NCI-H2107 treated with DMSO at 0.1 percent for 48 hours (cell line): ENCODE measurements at regions not wholly inside any gene's neighbourhood (a gene's known extent, or its start where the extent isn't known, plus 50 kb on each side); places are given as distances from the start of the nearest gene placed in this dataset.

Source experiments
- DNase-seq: peaks from one replicate; lab custom pipeline; 2025; ENCODE audit not compliant: unreplicated experiment; lab: John Stamatoyannopoulos, UW

DNA sequence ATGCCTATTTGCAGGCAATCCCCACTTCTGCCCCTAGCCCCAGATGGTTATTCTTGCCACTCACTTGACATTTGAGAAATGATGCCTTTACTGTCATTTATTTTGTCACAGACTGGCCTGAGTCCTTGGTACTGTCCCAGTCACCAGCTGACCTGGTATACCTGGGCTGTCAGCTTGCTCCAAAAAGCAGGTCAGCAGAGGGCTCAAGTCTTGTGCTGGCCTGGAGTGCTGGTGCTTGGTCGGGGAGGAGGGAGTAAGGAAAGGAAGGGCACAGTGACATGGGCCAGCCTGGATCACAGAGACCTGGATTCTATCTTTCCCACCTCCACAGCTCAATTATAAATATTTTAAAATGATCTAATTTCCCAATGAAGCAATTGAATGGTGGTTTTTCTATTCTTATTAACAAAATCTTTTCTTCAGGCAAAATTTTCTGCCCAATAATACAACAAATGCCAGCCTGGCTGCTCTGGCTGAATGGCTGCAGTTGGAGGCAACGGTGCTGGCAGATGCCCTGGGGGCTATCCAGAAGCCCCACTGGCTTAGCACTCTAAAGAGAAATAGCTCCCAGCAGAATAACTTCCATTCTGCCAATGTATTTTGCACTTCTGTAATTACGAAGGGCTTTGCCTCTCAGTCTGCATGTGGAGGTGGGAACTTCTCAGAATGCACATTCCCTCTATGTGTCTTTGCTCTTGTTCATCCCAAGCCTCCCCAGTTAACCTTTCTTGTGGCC is 160.6 kb downstream of the GADD45G start:
- DNase-seq = no peak

- DNase-seq = no peak
Measured at GRCh38 chr9:89766991-89767390, 162.2 kb downstream of the GADD45G start.

GRCh38 chr9:89768051-89768450 is 163.2 kb downstream of the GADD45G start:
- DNase-seq = no peak

DNA sequence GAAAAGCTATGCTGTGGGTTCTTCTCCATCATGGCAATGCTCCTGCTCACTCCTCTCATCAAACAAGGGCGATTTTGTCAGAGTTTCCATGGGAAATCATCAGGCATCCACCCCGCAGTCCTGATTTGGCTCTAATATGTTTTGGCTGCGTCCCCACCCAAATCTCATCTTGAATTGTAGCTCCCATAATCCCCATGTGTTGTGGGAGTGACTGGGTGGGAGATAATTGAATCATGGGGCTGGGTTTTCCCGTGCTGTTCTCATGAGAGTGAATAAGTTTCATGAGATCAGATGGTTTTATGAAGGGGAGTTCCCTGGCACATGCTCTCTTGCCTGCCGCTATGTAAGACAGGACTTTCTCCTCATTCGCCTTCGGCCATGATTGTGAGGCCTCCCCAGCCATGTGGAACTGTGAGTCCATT is 163.8 kb downstream of the GADD45G start:
- DNase-seq = no peak

DNA sequence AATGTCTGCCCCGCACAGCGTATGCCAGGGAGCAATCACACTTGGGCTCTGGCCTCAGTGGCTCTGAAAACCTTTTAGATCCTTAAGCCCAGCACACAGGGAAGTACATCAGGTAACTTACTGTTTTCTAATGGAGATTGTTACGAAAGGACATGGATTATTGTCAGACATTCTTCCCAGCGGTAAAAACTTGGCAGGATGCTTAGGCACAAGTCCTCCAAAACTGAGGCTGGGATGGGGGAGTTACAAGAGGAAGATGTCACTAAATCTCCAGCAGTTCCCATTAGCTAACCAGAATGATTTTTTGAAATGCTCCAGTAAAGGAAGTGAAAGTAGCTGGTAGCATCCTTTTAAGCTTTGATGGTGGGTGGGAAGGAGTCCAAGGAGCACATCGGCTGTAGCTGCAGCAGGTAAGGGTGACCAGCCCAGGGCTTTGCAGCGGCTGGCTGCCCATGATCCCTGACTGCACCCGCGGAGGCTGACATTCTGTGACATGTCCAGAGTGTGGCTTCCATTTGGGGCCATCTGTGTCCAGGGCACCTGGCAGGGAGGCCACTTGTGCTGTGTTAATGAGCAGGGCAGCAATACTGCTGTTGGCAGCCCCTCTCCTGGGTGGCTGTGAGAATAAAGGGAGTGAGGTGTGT is 165.8 kb downstream of the GADD45G start:
- no peak for DNase-seq

- DNase-seq = no peak
Measured at GRCh38 chr9:89771205-89771604, 166.4 kb downstream of the GADD45G start.

DNA sequence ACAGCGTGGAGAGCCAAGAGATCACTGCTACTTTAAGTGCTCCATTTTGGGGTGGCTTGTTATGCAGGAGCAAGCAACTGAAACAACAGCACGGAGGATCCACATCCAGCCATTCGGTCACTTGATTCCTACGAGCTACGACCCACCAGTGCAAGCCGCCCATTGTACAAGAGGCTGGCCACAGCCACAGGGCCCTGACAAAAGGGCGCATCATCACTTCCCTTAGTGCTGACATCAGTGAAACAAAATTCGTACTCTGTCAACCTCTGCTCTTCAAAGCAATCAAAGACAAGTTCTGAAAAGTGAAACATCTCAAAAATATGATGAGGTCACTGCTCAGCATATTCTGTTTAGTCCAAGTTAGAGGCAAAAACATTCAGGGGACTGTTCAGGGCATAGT is 168.4 kb downstream of the GADD45G start:
- DNase-seq = no peak

DNA sequence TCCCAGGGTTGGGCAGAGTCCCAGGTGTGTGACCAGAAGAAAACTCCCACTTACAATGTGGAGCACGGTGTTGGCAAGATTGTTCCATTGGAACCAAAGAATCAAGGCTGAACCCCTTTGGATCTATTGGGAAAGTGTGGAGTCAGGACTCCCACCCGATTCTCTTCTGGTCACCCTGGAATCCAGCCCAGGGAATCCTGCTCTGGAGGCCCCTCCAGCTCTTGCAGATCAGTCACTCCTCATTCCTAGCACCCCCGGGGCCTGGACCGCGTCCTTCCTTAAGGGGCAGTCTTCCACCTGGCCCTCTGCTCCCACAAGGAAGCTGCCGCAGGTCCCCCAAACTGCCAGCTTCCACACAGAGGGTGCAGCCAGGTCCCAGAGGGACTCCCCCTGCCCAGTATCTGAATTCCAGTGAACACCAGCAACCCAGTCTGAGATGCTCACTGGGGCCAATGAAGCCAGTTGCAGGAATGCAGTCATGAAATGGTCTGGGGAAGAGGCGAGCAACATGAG is 170.1 kb downstream of the GADD45G start:
- DNase-seq = no peak

- DNase-seq = no peak
Measured at GRCh38 chr9:89775641-89776040, 170.8 kb downstream of the GADD45G start.

GRCh38 chr9:89776795-89777525 is 172.1 kb downstream of the GADD45G start:
- DNase-seq = no peak

GRCh38 chr9:89777544-89777943 is 172.7 kb downstream of the GADD45G start:
- DNase-seq = no peak

DNA sequence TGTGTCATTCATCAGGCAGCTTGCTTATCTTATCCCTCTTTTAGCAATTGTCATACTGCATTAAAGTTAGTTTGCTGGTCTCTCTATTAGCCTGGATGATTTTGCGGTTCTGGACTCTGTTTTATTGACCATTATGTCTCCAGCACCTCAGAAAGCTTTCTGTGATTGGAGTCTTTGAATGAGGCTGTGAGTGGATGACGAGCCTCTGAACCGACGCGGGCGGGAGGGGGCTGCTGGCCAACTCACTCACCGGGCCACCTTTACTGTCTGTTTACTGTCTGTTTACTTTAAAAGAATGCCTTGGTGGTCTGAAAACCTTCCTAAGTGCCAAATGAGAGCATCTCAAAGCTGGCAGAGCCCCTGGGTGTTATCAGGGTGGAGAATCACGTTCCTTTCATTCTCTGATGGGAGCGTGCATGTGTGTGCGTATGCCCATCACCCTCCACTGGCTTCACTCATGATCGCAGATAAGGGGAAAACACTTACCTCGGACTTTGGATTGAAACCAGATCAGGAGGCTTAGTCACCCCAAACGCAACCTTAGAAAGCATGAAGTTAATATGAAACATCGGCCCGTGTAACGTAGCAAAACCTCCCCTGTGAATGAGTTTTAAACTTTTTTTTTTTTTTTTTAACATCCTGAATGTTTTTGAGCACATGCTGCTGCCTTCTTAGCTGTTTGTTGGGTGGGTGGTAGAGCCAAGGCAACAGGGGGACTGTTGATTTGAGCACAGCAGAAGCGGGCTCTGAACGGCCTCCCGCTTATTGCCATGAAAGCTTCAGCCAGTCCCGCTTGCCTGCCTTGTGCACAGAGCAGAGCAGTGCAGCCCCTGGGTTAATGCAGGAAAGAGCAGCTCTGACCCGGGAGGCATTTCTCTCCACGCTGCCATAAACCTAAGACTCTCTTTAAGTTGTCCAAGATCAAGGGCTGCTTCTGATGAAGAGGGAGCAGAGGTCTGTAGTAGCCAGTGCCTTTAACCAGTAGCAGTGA is 173.6 kb downstream of the GADD45G start:
- DNase-seq = no peak

- no peak for DNase-seq
Measured at GRCh38 chr9:89779405-89780203, 174.8 kb downstream of the GADD45G start.

- DNase-seq = no peak
Measured at GRCh38 chr9:89780959-89781358, 176.1 kb downstream of the GADD45G start.

GRCh38 chr9:89781838-89782540 is 177.2 kb downstream of the GADD45G start:
- no peak for DNase-seq

DNA sequence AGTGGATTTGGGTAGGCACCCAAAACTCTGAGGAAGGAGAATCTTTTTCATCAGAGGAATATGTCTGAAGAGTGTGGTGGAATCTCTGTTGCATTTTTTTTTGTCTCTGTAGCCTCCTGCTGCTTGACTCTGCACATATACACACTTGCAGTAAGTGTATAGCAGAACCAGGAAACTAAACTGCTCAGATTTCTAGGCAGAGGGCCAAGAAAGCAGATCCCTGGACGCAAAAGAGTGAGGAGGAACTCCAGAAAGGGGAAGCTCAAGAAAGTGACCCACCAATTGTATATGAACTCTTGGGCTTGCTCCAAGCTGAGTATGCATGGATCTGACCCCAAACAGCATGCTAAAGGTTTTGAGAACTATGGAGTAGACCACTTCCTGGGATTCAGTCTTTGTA is 181.8 kb downstream of the GADD45G start:
- DNase-seq = no peak

DNA sequence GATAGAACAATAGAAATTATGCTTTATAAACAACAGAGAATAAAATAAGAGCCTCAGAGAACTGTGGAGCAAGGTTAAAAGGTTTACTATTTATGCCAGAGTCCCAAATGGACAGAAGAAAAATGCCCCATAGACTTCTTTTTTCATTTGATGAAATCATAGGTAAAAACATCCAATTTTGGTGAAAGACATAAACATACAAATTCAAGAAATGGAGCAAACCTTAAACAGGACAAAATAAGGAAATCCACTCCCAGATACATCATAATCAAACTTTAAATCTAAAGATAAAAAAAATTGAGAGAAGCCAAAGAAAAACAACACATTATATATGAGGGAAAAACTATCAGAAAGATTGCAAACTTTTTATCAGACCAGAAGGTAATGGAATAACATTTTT is 182.8 kb downstream of the GADD45G start:
- no peak for DNase-seq

DNA sequence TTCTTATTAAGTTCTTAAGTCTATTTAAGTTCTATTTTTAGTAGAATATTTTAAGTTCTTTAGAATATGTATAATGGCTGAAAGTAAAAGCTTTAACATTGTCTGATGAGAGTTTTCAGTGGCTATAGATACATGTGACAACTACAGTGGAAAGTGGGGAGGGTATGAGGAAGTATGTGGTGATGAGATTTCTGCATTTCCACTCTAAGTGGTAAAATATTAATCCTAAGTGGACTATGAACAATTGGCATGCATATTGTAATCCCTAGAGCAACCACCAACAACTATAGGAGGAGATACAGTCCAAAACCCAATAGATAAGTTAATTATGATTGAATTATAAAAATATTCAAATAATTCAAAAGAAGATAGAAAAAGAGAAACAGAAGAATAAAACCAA is 183.6 kb downstream of the GADD45G start:
- no peak for DNase-seq

DNA sequence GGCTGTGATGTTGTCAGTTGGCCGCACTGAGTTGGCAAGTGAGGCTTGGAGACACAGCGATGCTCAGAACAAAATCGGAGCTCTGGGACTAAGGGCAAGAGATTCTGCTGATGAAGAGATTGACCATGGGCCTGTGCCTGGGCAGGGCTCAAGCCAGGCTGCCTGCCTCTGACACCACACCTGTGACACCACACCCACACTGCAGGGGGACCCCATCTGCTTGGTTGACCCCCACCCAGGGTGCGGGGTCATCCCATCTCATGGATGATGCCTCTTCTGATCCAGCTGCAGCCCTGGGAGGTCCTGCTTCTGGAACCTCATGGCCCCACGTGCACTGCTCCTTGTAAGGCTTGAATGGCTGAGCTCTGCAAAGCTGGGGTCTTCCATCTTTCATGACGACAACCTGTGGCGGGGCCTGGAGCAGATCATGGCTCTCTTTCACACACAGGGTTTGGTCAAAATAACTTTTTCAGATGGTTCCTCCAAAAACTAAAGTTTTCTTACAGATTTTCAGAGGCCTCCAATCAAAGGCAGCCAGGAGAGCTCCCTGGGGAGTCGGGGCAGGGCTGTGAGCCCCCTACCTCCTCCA is 185.2 kb downstream of the GADD45G start:
- no peak for DNase-seq
